ENCODE measurements at regions not wholly inside any gene's neighbourhood (a gene's known extent, or its start where the extent isn't known, plus 50 kb on each side); places are given as distances from the start of the nearest gene placed in this dataset.

DNA sequence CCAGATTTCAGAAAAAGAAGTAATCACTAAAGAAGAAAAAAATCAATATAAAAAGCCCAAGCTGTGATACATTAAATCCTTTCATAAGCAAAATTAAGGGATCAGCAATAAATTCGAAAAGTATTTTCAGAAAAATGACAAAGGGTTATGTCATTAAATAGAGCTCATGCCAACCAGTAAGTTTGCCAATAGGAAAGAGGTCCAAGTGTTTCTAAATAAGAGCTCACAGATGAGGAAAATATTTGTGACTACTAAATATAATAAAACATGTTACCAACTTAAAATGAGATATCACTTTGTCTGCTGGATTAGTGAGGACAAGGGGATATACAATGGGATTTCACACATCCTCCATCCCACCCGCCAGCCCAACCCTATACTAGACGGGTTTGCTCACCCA lies 140.3 kb upstream of the EYA4 start:
- TF ChIP-seq, protein P1, sequence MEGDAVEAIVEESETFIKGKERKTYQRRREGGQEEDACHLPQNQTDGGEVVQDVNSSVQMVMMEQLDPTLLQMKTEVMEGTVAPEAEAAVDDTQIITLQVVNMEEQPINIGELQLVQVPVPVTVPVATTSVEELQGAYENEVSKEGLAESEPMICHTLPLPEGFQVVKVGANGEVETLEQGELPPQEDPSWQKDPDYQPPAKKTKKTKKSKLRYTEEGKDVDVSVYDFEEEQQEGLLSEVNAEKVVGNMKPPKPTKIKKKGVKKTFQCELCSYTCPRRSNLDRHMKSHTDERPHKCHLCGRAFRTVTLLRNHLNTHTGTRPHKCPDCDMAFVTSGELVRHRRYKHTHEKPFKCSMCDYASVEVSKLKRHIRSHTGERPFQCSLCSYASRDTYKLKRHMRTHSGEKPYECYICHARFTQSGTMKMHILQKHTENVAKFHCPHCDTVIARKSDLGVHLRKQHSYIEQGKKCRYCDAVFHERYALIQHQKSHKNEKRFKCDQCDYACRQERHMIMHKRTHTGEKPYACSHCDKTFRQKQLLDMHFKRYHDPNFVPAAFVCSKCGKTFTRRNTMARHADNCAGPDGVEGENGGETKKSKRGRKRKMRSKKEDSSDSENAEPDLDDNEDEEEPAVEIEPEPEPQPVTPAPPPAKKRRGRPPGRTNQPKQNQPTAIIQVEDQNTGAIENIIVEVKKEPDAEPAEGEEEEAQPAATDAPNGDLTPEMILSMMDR (IDR thresholded peaks at IDR 0.05 in 8 of 11, conservative IDR thresholded peaks at IDR 0.05 in 3 of 11): no peak
- no peak for TF ChIP-seq POLR2A (IDR thresholded peaks at IDR 0.05)

Data from spleen (tissue), 7 donors.